Esophagus (tissue), 2 donors: ENCODE measurements at regions not wholly inside any gene's neighbourhood (a gene's known extent, or its start where the extent isn't known, plus 50 kb on each side); places are given as distances from the start of the nearest gene placed in this dataset.
"Not testable (repeated sequence)": the region's sequence is repeated elsewhere in the genome, so short reads cannot be mapped to it uniquely, and the experiment has no call there.

Experiments used
- H3K27ac ChIP-seq, 2 donors: one replicate each; pipeline ENCODE4 v1.5.1; 2013; ENCODE audit warnings: low read depth in 2 of 2, mild to moderate bottlenecking in 2 of 2, inconsistent platforms in 1 of 2, low read length in 1 of 2, moderate library complexity in 1 of 2
- H3K27me3 ChIP-seq, 2 donors: one replicate each; pipeline ENCODE4 v1.6.1; 2013; ENCODE audit warnings: low read length in 2 of 2, control low read depth in 1 of 2, mild to moderate bottlenecking in 1 of 2; ENCODE audit not compliant: insufficient read depth in 2 of 2, control insufficient read depth in 1 of 2
- H3K36me3 ChIP-seq, 2 donors: one replicate each; pipeline ENCODE4 v1.6.1; 2013; ENCODE audit warnings: low read length in 1 of 2; ENCODE audit not compliant: control insufficient read depth in 2 of 2, insufficient read depth in 2 of 2
- H3K4me1 ChIP-seq, 2 donors: one replicate each; pipeline ENCODE4 v1.6.1; 2013; ENCODE audit warnings: low read length in 1 of 2; ENCODE audit not compliant: control insufficient read depth in 2 of 2, insufficient read depth in 2 of 2
- H3K4me3 ChIP-seq, 2 donors: one replicate each; pipeline ENCODE4 v1.5.1; 2013; ENCODE audit warnings: low read length in 2 of 2, mild to moderate bottlenecking in 2 of 2, low read depth in 1 of 2, moderate library complexity in 1 of 2
- H3K9me3 ChIP-seq, 2 donors: one replicate each; pipeline ENCODE4 v1.6.1; 2013; ENCODE audit warnings: mild to moderate bottlenecking in 2 of 2, low read depth in 1 of 2, low read length in 1 of 2, moderate library complexity in 1 of 2; ENCODE audit not compliant: control insufficient read depth in 2 of 2, insufficient read depth in 1 of 2
- WGBS, 2 donors: extraction: QIAGEN DNeasy Blood & Tissue Kit; methylation state at CpG; one replicate each; pipeline ENCODE4 v1.1.7; 2013; 5-methylcytosine and 5-hydroxymethylcytosine counted together
- donor health status: healthy with polysubstance abuse.
- donor health status: Bipolar disorder and iron deficiency.

- H3K27me3 ChIP-seq, H3K27ac ChIP-seq, H3K4me3 ChIP-seq, H3K9me3 ChIP-seq, H3K36me3 ChIP-seq, H3K4me1 ChIP-seq: not testable (repeated sequence)
- 94% methylated on average over 25 to 27 of the region's 27 CpGs for WGBS, 2 donors
Observed at GRCh38 chr4:45207864-45208331, 481.5 kb upstream of the GNPDA2 start.

- H3K4me1 ChIP-seq, H3K27ac ChIP-seq, H3K4me3 ChIP-seq, H3K36me3 ChIP-seq, H3K9me3 ChIP-seq, H3K27me3 ChIP-seq: not testable (repeated sequence)
- WGBS, 2 donors: 93% methylated on average over 28 to 30 of the region's 30 CpGs
Observed at GRCh38 chr4:45207241-45207863, 481.0 kb upstream of the GNPDA2 start.

- 79 to 90% methylated on average over 1 of the region's 1 CpG for WGBS, 2 donors
- H3K27me3 ChIP-seq: no peaks in the 10 kb centered on the region
- H3K27ac ChIP-seq: no peak overlapping the region
- no peaks in the 10 kb centered on the region for H3K36me3 ChIP-seq
- H3K9me3 ChIP-seq: no peaks in the 10 kb centered on the region
- H3K4me3 ChIP-seq: no peak overlapping the region
- H3K4me1 ChIP-seq: no peaks in the 10 kb centered on the region
Observed at GRCh38 chr4:45199736-45200135, 473.4 kb upstream of the GNPDA2 start.

GRCh38 chr4:45188501-45188900, 462.1 kb upstream of the GNPDA2 start:
- 80% methylated on average over 2 of the region's 2 CpGs for WGBS, 2 donors
- no peaks in the 10 kb centered on the region for H3K9me3 ChIP-seq
- H3K4me3 ChIP-seq: no peak overlapping the region
- no peaks in the 10 kb centered on the region for H3K27me3 ChIP-seq
- no peaks in the 10 kb centered on the region for H3K4me1 ChIP-seq
- no peaks in the 10 kb centered on the region for H3K36me3 ChIP-seq
- no peak overlapping the region for H3K27ac ChIP-seq

GRCh38 chr4:45186249-45186648, 459.9 kb upstream of the GNPDA2 start:
- H3K27ac ChIP-seq: no peak overlapping the region
- WGBS, 2 donors: 81 to 87% methylated on average over 4 of the region's 4 CpGs
- H3K4me1 ChIP-seq: no peaks in the 10 kb centered on the region
- no peaks in the 10 kb centered on the region for H3K9me3 ChIP-seq
- no peaks in the 10 kb centered on the region for H3K27me3 ChIP-seq
- H3K36me3 ChIP-seq: no peaks in the 10 kb centered on the region
- no peak overlapping the region for H3K4me3 ChIP-seq

GRCh38 chr4:45183905-45184304, 457.5 kb upstream of the GNPDA2 start:
- Histone ChIP-seq H3K27me3 (no peaks in the 10 kb centered on the region), H3K27ac (no peak overlapping the region), H3K4me3 (no peak overlapping the region), H3K4me1 (no peaks in the 10 kb centered on the region), H3K36me3 (no peaks in the 10 kb centered on the region), H3K9me3 (no peaks in the 10 kb centered on the region)
- WGBS, 2 donors: 69 to 71% methylated on average over 2 of the region's 2 CpGs

GRCh38 chr4:45172636-45173035, 446.3 kb upstream of the GNPDA2 start:
- WGBS, 2 donors: 85 to 86% methylated on average over 6 of the region's 6 CpGs

GRCh38 chr4:45160951-45161350, 434.6 kb upstream of the GNPDA2 start:
- WGBS, 2 donors: 52 to 65% methylated on average over 3 of the region's 3 CpGs
- peaks cover 0 to 3% of the 10 kb centered on the region in 2 donors for H3K9me3 ChIP-seq
- no peak overlapping the region for H3K4me3 ChIP-seq
- H3K27ac ChIP-seq: no peak overlapping the region
- no peaks in the 10 kb centered on the region for H3K36me3 ChIP-seq
- H3K27me3 ChIP-seq: no peaks in the 10 kb centered on the region
- H3K4me1 ChIP-seq: no peaks in the 10 kb centered on the region

More at GRCh38 chr4:45172636-45173035, 446.3 kb upstream of the GNPDA2 start:
- Histone ChIP-seq H3K9me3 (peaks cover 2 to 4% of the 10 kb centered on the region in 2 donors), H3K4me1 (no peaks in the 10 kb centered on the region), H3K27me3 (no peaks in the 10 kb centered on the region), H3K36me3 (no peaks in the 10 kb centered on the region), H3K27ac (no peak overlapping the region), H3K4me3 (no peak overlapping the region)

GRCh38 chr4:45155081-45155777, 428.9 kb upstream of the GNPDA2 start:
- no peaks in the 10 kb centered on the region for H3K36me3 ChIP-seq
- no peak overlapping the region for H3K4me3 ChIP-seq
- H3K9me3 ChIP-seq: no peaks in the 10 kb centered on the region
- no peaks in the 10 kb centered on the region for H3K4me1 ChIP-seq
- no peaks in the 10 kb centered on the region for H3K27me3 ChIP-seq
- no peak overlapping the region for H3K27ac ChIP-seq
- 78 to 79% methylated on average over 6 of the region's 6 CpGs for WGBS, 2 donors

GRCh38 chr4:45147866-45148265, 421.5 kb upstream of the GNPDA2 start:
- no peaks in the 10 kb centered on the region for H3K27me3 ChIP-seq
- no peak overlapping the region for H3K4me3 ChIP-seq
- H3K27ac ChIP-seq: no peak overlapping the region
- H3K36me3 ChIP-seq: no peaks in the 10 kb centered on the region
- no peaks in the 10 kb centered on the region for H3K9me3 ChIP-seq
- 42 to 69% methylated on average over 1 of the region's 1 CpG for WGBS, 2 donors
- no peaks in the 10 kb centered on the region for H3K4me1 ChIP-seq
